OCI-LY7 (cell line): ENCODE measurements at regions not wholly inside any gene's neighbourhood (a gene's known extent, or its start where the extent isn't known, plus 50 kb on each side); places are given as distances from the start of the nearest gene placed in this dataset.

Source experiments
- CTCF ChIP-seq: fragments of 200-600 bp; sonication (generic); conservative IDR thresholded peaks from 2 replicates; pipeline ENCODE4 v1.5.1; 2014; ENCODE audit warnings: mild to moderate bottlenecking, antibody characterized with exemption, low read length, moderate library complexity, mixed read lengths
- EZH2phosphoT487 ChIP-seq: fragments of 200-600 bp; sonication (generic); IDR thresholded peaks from 2 replicates; pipeline ENCODE4 v1.6.1; 2018; ENCODE audit warnings: low read depth, borderline replicate concordance, mild to moderate bottlenecking, mixed run types, antibody characterized with exemption, low read length, moderate library complexity, mixed read lengths

GRCh38 chr3:72179107-72179464 lies 394.1 kb upstream of the PROK2 start:
- TF ChIP-seq CTCF (no peak), EZH2phosphoT487 (no peak)
